Peyer's patch (tissue), 4 donors: ENCODE measurements at regions not wholly inside any gene's neighbourhood (a gene's known extent, or its start where the extent isn't known, plus 50 kb on each side); places are given as distances from the start of the nearest gene placed in this dataset.

ENCODE experiments used
- POLR2A ChIP-seq, 2 donors: fragments of 450-650 bp; IDR thresholded peaks; one replicate each; pipeline ENCODE4 v1.5.1; 2017; ENCODE audit warnings: antibody characterized with exemption in 2 of 2, mild to moderate bottlenecking in 2 of 2, moderate library complexity in 2 of 2
- TF ChIP-seq, protein P1 (sequence below), 6 experiments: fragments of 450-650 bp in 4 of 6; fragments of 200-600 bp in 2 of 6; sonication (generic) in 1 of 6; IDR thresholded peaks; one replicate each; pipeline ENCODE4 v1.5.1; 2017 to 2019; ENCODE audit warnings: antibody characterized with exemption in 6 of 6, mild to moderate bottlenecking in 3 of 6, moderate library complexity in 1 of 6

DNA sequence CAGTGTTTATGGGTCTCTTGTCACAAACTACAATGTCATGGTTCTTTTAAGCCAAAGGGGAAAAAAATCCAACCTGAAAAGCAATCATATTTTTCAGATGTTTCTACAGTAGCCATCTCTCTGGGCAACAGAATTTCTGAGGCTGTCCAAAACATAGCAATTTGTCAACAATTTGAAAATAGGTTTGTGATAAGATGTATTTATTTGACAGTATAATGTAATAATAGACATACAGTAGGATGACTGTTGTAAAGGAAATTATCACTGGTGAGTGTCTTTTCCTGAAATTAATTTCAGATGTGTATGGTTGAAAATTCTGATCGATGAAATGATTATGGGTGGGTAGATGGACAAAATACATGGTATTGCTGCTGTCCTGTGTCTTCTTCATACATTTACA lies 1230.1 kb upstream of the CDH2 start:
- TF ChIP-seq, protein P1, sequence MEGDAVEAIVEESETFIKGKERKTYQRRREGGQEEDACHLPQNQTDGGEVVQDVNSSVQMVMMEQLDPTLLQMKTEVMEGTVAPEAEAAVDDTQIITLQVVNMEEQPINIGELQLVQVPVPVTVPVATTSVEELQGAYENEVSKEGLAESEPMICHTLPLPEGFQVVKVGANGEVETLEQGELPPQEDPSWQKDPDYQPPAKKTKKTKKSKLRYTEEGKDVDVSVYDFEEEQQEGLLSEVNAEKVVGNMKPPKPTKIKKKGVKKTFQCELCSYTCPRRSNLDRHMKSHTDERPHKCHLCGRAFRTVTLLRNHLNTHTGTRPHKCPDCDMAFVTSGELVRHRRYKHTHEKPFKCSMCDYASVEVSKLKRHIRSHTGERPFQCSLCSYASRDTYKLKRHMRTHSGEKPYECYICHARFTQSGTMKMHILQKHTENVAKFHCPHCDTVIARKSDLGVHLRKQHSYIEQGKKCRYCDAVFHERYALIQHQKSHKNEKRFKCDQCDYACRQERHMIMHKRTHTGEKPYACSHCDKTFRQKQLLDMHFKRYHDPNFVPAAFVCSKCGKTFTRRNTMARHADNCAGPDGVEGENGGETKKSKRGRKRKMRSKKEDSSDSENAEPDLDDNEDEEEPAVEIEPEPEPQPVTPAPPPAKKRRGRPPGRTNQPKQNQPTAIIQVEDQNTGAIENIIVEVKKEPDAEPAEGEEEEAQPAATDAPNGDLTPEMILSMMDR (IDR thresholded peaks at IDR 0.05), result no peak
- TF ChIP-seq POLR2A (IDR thresholded peaks at IDR 0.05), result no peak
